IMR-90 (cell line): ENCODE measurements at regions not wholly inside any gene's neighbourhood (a gene's known extent, or its start where the extent isn't known, plus 50 kb on each side); places are given as distances from the start of the nearest gene placed in this dataset.

ENCODE experiments used
- ATAC-seq: fragments of 200-7000 bp; cut with Tn5 transposase; 2 replicates; pipeline ENCODE4 v1.9.1; 2020; ENCODE audit warnings: low read depth, mild to moderate bottlenecking, moderate library complexity
- BruUV-seq: library from RNA; stranded (reverse); fragments of 400-500 nt; replicated peaks from 2 replicates; lab custom pipeline; 2021; lab: Mats Ljungman, UMichigan
- CTCF ChIA-PET: fragments of 300-600 bp; formaldehyde crosslinking; extraction: SDS; loops from one replicate; lab custom pipeline; 2021; ENCODE audit warnings: antibody characterized with exemption; lab: Yijun Ruan, JAX
- POLR2A ChIA-PET: fragments of 300-600 bp; sonication (Branson Sonifier 250); formaldehyde crosslinking; loops from one replicate; lab custom pipeline; 2022; ENCODE audit warnings: antibody characterized with exemption; ENCODE audit not compliant: unreplicated experiment; lab: Charles Lee
- DNase-seq: peaks from one replicate; pipeline ENCODE4 v3.0.0; 2013
- H2AFZ ChIP-seq: replicated peaks from 2 replicates; pipeline ENCODE3; 2013; ENCODE audit warnings: low read length, mild to moderate bottlenecking; ENCODE audit not compliant: poor library complexity
- H2AK5ac ChIP-seq: 2 replicates; pipeline ENCODE4 v1.6.1; 2013; ENCODE audit warnings: low read depth, low read length, inconsistent platforms
- H2AK9ac ChIP-seq: replicated peaks from 2 replicates; pipeline ENCODE3; 2013; ENCODE audit warnings: mild to moderate bottlenecking, low read depth, low read length, moderate library complexity; ENCODE audit not compliant: poor library complexity
- H2BK120ac ChIP-seq: 2 replicates; pipeline ENCODE4 v1.6.1; 2013; ENCODE audit warnings: low read depth, low read length, inconsistent platforms
- H2BK15ac ChIP-seq: 3 replicates; pipeline ENCODE4 v1.6.1; 2013; ENCODE audit warnings: low read depth, low read length, inconsistent platforms
- H2BK20ac ChIP-seq: 2 replicates; pipeline ENCODE4 v1.6.1; 2013; ENCODE audit warnings: low read depth, mild to moderate bottlenecking, inconsistent platforms, low read length, moderate library complexity
- H2BK5ac ChIP-seq: 2 replicates; pipeline ENCODE4 v1.6.1; 2013; ENCODE audit warnings: mild to moderate bottlenecking, low read depth, low read length, inconsistent platforms; ENCODE audit not compliant: poor library complexity, severe bottlenecking
- H3K14ac ChIP-seq: replicated peaks from 2 replicates; pipeline ENCODE4 v1.6.1; 2013; ENCODE audit warnings: low read depth, low read length, inconsistent platforms
- H3K18ac ChIP-seq: 2 replicates; pipeline ENCODE4 v1.6.1; 2013; ENCODE audit warnings: low read depth, low read length, control low read depth
- H3K23ac ChIP-seq: 2 replicates; pipeline ENCODE4 v1.6.1; 2013; ENCODE audit warnings: low read depth, low read length, inconsistent platforms
- H3K27ac ChIP-seq: 2 replicates; pipeline ENCODE4 v1.5.1; 2013; ENCODE audit warnings: mild to moderate bottlenecking, control low read depth, low read length; ENCODE audit not compliant: insufficient read depth
- H3K27me3 ChIP-seq: 2 replicates; pipeline ENCODE4 v1.6.1; 2013; ENCODE audit warnings: low read length; ENCODE audit not compliant: control insufficient read depth, insufficient read depth
- H3K36me3 ChIP-seq: 2 replicates; pipeline ENCODE4 v1.6.1; 2013; ENCODE audit warnings: low read length, mixed read lengths; ENCODE audit not compliant: control insufficient read depth, insufficient read depth
- H3K4ac ChIP-seq: 2 replicates; pipeline ENCODE4 v1.6.1; 2013; ENCODE audit warnings: low read depth, low read length, inconsistent platforms
- H3K4me1 ChIP-seq: 2 replicates; pipeline ENCODE4 v1.6.1; 2013; ENCODE audit warnings: low read length, mixed read lengths; ENCODE audit not compliant: control insufficient read depth, insufficient read depth
- H3K4me2 ChIP-seq: 2 replicates; pipeline ENCODE4 v1.6.1; 2013; ENCODE audit warnings: low read depth, mild to moderate bottlenecking, control low read depth, low read length, moderate library complexity
- H3K4me3 ChIP-seq: 2 replicates; pipeline ENCODE4 v1.5.1; 2013; ENCODE audit warnings: low read depth, mild to moderate bottlenecking, control low read depth, low read length, moderate library complexity; ENCODE audit not compliant: insufficient read depth
- H3K56ac ChIP-seq: 2 replicates; pipeline ENCODE4 v1.6.1; 2013; ENCODE audit warnings: low read length, inconsistent platforms; ENCODE audit not compliant: insufficient read depth; ENCODE audit errors: extremely low read depth
- H3K79me1 ChIP-seq, 2 experiments: 2 replicates each; pipeline ENCODE4 v1.6.1; 2013; ENCODE audit warnings: low read length in 2 of 2, inconsistent platforms in 1 of 2, low read depth in 1 of 2
- H3K9ac ChIP-seq: 2 replicates; pipeline ENCODE4 v1.6.1; 2013; ENCODE audit warnings: low read depth, low read length, control low read depth
- H3K9me1 ChIP-seq: 2 replicates; pipeline ENCODE4 v1.6.1; 2013; ENCODE audit warnings: low read length, inconsistent platforms; ENCODE audit not compliant: insufficient read depth
- H3K9me3 ChIP-seq: 2 replicates; pipeline ENCODE4 v1.6.1; 2013; ENCODE audit warnings: low read length; ENCODE audit not compliant: control insufficient read depth, insufficient read depth
- H4K20me1 ChIP-seq: 2 replicates; pipeline ENCODE4 v1.6.1; 2013; ENCODE audit warnings: low read length, inconsistent platforms; ENCODE audit not compliant: insufficient read depth
- H4K5ac ChIP-seq: 2 replicates; pipeline ENCODE4 v1.6.1; 2013; ENCODE audit warnings: mild to moderate bottlenecking, low read depth, low read length, control low read depth
- H4K8ac ChIP-seq, 2 experiments: 2 replicates each; pipeline ENCODE4 v1.6.1; 2013; ENCODE audit warnings: low read depth in 2 of 2, low read length in 2 of 2, control low read depth in 1 of 2, inconsistent platforms in 1 of 2
- H4K91ac ChIP-seq: 2 replicates; pipeline ENCODE4 v1.6.1; 2013; ENCODE audit warnings: low read depth, low read length, inconsistent platforms; ENCODE audit not compliant: insufficient read depth
- MAFK ChIP-seq: IDR thresholded peaks from 2 replicates; pipeline ENCODE4 v1.6.1; 2012; ENCODE audit warnings: low read depth, low read length, improper control_type of control experiment
- MAZ ChIP-seq: IDR thresholded peaks from 2 replicates; pipeline ENCODE4 v1.6.1; 2012; ENCODE audit warnings: low read depth, mild to moderate bottlenecking, low read length, improper control_type of control experiment, moderate library complexity, borderline replicate concordance
- MXI1 ChIP-seq: IDR thresholded peaks from 2 replicates; pipeline ENCODE4 v1.6.1; 2012; ENCODE audit warnings: low read depth, mild to moderate bottlenecking, low read length, moderate library complexity, borderline replicate concordance
- NFE2L2 ChIP-seq: fragments of 150-350 bp; IDR thresholded peaks from 2 replicates; pipeline ENCODE4 v1.6.1; 2016; ENCODE audit warnings: low read depth, mild to moderate bottlenecking, low read length
- POLR2A ChIP-seq: IDR thresholded peaks from 2 replicates; pipeline ENCODE4 v1.6.1; 2012; ENCODE audit warnings: mild to moderate bottlenecking, low read depth, low read length
- RCOR1 ChIP-seq: IDR thresholded peaks from 2 replicates; pipeline ENCODE4 v1.6.1; 2012; ENCODE audit warnings: mild to moderate bottlenecking, low read length, improper control_type of control experiment; ENCODE audit not compliant: insufficient replicate concordance
- RFX5 ChIP-seq: IDR thresholded peaks from 2 replicates; pipeline ENCODE4 v1.8.0; 2012; ENCODE audit warnings: low read depth, mild to moderate bottlenecking, low read length, moderate library complexity
- SMC3 ChIP-seq: fragments of 150-350 bp; IDR thresholded peaks from 2 replicates; pipeline ENCODE4 v1.6.1; 2016; ENCODE audit warnings: low read depth, mild to moderate bottlenecking, antibody characterized with exemption, low read length, moderate library complexity
- WGBS, 2 experiments: methylation state at CpG; one replicate each; pipeline versions ENCODE4 v1.1.5 to v1.1.7; 2013; ENCODE audit warnings: missing lambda C conversion rate in 2 of 2; ENCODE audit not compliant: insufficient read length in 1 of 2; ENCODE audit errors: extremely low coverage in 2 of 2; 5-methylcytosine and 5-hydroxymethylcytosine counted together
- dilution Hi-C: fragments of 300-500 bp; cut with HindIII; formaldehyde crosslinking; loops from one replicate; pipeline ENCODE4 v1.14.3; 2018; ENCODE audit warnings: low sequenced_read_pairs; ENCODE audit not compliant: unreplicated experiment
- in situ Hi-C: fragments of 300-500 bp; cut with MboI; formaldehyde crosslinking; loops from 3 replicates; pipeline ENCODE4 v1.14.3; 2019; ENCODE audit warnings: low sequenced_read_pairs, inconsistent platforms, mixed read lengths
- intact Hi-C: fragments of 100-400 bp; cut with micrococcal nuclease; formaldehyde crosslinking; loops from 2 replicates; pipeline ENCODE4 v1.10.0; 2022
- TF ChIP-seq, protein P1 (sequence below): fragments of 150-350 bp; IDR thresholded peaks from 2 replicates; pipeline ENCODE4 v1.6.1; 2017; ENCODE audit warnings: mild to moderate bottlenecking, antibody characterized with exemption, low read length, low read depth
- TF ChIP-seq, protein P2 (sequence below): fragments of 150-350 bp; IDR thresholded peaks from 2 replicates; pipeline ENCODE4 v1.6.1; 2016; ENCODE audit warnings: low read depth, mild to moderate bottlenecking, low read length, moderate library complexity, borderline replicate concordance
- TF ChIP-seq, protein P3 (sequence below): conservative IDR thresholded peaks from 2 replicates; pipeline ENCODE4 v1.5.1; 2012; ENCODE audit warnings: mild to moderate bottlenecking, low read depth, low read length, improper control_type of control experiment

DNA sequence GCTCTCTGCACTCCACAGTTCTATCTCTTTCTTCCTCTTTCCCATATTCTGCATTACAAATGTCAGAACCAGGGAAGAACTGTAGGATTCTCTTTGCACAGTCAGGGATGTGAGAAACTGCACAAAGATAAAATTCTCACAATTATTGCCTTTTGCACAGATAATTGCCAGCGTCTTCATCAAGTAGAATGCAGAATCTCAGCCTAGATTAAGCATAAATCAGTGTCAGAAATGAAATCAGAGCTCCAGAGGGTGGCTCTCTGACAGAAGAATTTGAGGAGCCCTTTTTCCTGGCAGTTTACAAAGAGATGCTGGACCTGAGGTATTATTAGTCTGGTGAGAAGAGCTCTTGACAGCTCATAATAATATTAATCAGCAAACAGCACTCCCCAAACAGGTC lies 173.1 kb downstream of the PTH2R start:
- H3K9ac ChIP-seq = no peak overlapping the region
- no peak overlapping the region for H2AK5ac ChIP-seq
- peaks cover 5% of the 10 kb centered on the region for H3K9me3 ChIP-seq
- no peak overlapping the region for H3K56ac ChIP-seq
- no peak overlapping the region for H2AK9ac ChIP-seq
- BruUV-seq = no TSS peak
- no peak overlapping the region for H2BK15ac ChIP-seq
- no peaks in the 10 kb centered on the region for H4K20me1 ChIP-seq
- no peak overlapping the region for H3K27ac ChIP-seq
- H2BK120ac ChIP-seq = no peak overlapping the region
- no peak overlapping the region for H2BK5ac ChIP-seq
- intact Hi-C loops (no loop called here), in situ Hi-C loops (no loop called here), dilution Hi-C loops (no loop called here)
- no peak overlapping the region for H3K4ac ChIP-seq
- no peak for TF ChIP-seq POLR2A
- TF ChIP-seq RCOR1 = no peak
- TF ChIP-seq SMC3 = no peak
- no peak for TF ChIP-seq MAFK
- no peak for TF ChIP-seq NFE2L2
- TF ChIP-seq, protein P1, sequence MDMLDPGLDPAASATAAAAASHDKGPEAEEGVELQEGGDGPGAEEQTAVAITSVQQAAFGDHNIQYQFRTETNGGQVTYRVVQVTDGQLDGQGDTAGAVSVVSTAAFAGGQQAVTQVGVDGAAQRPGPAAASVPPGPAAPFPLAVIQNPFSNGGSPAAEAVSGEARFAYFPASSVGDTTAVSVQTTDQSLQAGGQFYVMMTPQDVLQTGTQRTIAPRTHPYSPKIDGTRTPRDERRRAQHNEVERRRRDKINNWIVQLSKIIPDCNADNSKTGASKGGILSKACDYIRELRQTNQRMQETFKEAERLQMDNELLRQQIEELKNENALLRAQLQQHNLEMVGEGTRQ = no peak
- TF ChIP-seq RFX5 = no peak
- TF ChIP-seq, protein P2, sequence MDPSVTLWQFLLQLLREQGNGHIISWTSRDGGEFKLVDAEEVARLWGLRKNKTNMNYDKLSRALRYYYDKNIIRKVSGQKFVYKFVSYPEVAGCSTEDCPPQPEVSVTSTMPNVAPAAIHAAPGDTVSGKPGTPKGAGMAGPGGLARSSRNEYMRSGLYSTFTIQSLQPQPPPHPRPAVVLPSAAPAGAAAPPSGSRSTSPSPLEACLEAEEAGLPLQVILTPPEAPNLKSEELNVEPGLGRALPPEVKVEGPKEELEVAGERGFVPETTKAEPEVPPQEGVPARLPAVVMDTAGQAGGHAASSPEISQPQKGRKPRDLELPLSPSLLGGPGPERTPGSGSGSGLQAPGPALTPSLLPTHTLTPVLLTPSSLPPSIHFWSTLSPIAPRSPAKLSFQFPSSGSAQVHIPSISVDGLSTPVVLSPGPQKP = no peak
- TF ChIP-seq, protein P3, sequence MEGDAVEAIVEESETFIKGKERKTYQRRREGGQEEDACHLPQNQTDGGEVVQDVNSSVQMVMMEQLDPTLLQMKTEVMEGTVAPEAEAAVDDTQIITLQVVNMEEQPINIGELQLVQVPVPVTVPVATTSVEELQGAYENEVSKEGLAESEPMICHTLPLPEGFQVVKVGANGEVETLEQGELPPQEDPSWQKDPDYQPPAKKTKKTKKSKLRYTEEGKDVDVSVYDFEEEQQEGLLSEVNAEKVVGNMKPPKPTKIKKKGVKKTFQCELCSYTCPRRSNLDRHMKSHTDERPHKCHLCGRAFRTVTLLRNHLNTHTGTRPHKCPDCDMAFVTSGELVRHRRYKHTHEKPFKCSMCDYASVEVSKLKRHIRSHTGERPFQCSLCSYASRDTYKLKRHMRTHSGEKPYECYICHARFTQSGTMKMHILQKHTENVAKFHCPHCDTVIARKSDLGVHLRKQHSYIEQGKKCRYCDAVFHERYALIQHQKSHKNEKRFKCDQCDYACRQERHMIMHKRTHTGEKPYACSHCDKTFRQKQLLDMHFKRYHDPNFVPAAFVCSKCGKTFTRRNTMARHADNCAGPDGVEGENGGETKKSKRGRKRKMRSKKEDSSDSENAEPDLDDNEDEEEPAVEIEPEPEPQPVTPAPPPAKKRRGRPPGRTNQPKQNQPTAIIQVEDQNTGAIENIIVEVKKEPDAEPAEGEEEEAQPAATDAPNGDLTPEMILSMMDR = no peak
- no peak for TF ChIP-seq MXI1
- TF ChIP-seq MAZ = no peak
- H4K8ac ChIP-seq = no peak overlapping the region
- H4K91ac ChIP-seq = no peak overlapping the region
- H4K5ac ChIP-seq = no peak overlapping the region
- 0% methylated on average over 1 of the region's 1 CpG; no CpG with 5 or more reads in 1 of the 2 experiments for WGBS, 2 experiments
- no peak for DNase-seq
- no peaks in the 10 kb centered on the region for H3K27me3 ChIP-seq
- H3K4me3 ChIP-seq = no peak overlapping the region
- H3K79me1 ChIP-seq = no peaks in the 10 kb centered on the region
- POLR2A ChIA-PET = no interaction called here
- no peak overlapping the region for H3K18ac ChIP-seq
- no peaks in the 10 kb centered on the region for H3K36me3 ChIP-seq
- H3K14ac ChIP-seq = no peak overlapping the region
- no peaks in the 10 kb centered on the region for H3K4me1 ChIP-seq
- H3K23ac ChIP-seq = no peak overlapping the region
- H3K9me1 ChIP-seq = no peaks in the 10 kb centered on the region
- no peak for ATAC-seq
- H2AFZ ChIP-seq = no peak overlapping the region
- CTCF ChIA-PET = no interaction called here
- H2BK20ac ChIP-seq = no peak overlapping the region
- no peak overlapping the region for H3K4me2 ChIP-seq
